GM19035 (cell line): ENCODE measurements at regions not wholly inside any gene's neighbourhood (a gene's known extent, or its start where the extent isn't known, plus 50 kb on each side); places are given as distances from the start of the nearest gene placed in this dataset.
"Not testable (repeated sequence)": the region's sequence is repeated elsewhere in the genome, so short reads cannot be mapped to it uniquely, and the experiment has no call there.

Source experiments
- ATAC-seq: cut with Tn5 transposase; IDR thresholded peaks from one replicate; pipeline ENCODE4 v1.9.1; 2021; ENCODE audit not compliant: unreplicated experiment

- ATAC-seq: no peak
Observed at GRCh38 chr3:23112491-23112890, 90.6 kb upstream of the UBE2E2 start.

DNA sequence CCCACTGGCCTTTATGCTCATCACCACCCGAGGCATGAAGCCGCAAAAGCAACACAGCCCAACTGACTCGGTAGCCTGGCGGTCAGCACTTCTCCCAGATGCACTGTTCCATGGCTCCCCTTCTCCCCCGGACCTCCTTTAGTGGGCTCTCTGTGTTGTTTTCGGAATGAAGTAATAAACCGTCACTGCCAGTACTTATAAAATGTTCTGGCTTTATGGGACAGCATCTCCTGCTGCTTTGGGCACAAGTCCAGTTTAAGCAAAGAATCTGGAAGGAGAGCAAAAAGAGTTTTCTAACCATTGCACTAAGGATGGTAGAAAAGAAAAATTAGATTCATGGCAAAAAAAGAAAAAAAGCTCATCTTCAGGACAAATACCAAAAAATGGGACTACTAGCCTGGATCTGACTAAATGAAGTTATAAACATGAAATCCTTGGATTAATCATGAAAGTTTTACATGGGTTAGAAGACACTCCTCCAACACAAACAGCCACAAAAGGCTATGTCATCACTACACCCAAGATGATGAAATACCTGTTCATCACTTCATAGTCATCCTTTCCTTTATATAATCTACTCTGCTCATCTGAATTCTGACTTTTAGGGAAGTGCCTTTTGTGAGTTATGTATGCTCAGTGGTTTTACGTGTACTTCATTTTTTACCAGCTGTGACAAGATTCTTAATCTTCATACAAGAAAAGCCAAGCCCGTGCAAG lies 89.5 kb upstream of the UBE2E2 start:
- ATAC-seq: no peak

- ATAC-seq: no peak
Observed at GRCh38 chr3:23114432-23114831, 88.7 kb upstream of the UBE2E2 start.

GRCh38 chr3:23115171-23115877 lies 87.8 kb upstream of the UBE2E2 start:
- ATAC-seq: no peak

DNA sequence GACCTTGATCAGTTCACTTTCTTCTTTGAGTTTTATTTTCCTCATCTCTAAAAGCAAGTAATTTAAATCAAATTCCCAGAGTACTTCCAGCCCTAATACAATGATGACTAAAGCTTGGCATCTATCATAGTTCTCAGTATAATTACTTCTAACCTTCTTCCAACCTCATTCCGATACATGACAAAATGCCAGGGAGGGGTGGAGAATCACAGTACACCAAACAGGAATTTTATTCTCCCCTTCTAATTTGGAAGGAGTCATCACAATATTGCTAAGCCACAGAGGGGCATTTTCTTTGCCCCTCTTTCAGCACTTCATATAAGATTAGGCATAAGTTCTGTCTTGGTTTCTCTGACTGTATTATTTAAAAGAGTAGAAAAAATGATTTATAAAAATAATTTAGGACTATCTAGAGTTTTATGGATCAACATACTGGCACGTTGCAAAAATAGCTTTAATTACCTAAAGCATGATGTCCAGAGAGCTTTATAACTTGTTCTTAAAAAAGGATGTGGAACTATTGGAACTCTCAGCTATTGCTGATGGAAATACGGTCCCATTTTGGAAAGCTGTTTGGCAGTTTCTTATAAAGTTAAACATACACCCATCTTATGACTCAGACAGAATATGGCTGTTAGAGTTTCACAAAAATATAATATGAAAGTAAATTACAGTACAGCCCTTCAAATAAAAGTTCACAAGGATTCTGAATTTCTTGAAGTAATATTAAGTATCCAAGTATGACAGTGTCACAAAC lies 86.9 kb upstream of the UBE2E2 start:
- ATAC-seq: no peak

- ATAC-seq: no peak
Observed at GRCh38 chr3:23117856-23118255, 85.3 kb upstream of the UBE2E2 start.

DNA sequence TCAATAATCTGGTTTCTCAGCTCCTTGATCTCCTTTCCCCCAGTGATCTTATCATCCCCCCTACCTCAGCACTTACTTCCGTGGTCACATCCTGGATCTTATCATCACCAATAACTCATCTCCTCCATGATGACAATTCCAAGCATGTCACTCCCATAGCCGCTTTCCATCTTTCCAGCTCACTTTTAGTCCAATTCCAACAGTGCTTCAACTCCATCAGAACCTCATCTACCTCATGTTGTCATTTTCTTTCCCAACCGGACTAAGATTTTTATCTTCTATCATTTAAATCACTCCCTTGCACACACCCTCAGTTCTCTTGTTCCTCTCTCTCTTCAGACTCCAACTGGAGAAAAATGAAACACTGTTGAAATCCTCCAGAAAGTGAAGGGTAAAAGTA lies 75.9 kb upstream of the UBE2E2 start:
- no peak for ATAC-seq

- ATAC-seq: no peak
Observed at GRCh38 chr3:23128655-23129054, 74.5 kb upstream of the UBE2E2 start.

DNA sequence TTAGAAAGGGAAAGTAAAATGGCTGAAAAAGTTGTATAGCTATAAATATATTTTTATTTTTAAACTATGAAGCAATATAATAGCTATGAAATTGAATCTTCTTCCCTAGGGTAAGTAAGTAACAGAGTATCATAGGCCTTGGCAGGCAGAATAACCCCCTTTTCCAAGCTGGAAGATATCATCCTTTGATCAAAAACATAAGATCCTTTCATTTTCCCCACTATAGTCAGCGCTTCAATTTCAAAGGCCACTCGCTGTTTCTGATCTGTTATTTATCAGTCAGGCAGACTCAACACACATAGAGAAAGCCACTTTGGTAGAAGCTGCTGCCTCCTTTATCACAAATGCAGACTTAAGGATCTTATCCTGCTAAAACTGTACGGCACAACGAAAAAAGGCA lies 74.0 kb upstream of the UBE2E2 start:
- ATAC-seq: no peak

GRCh38 chr3:23129817-23130216 lies 73.3 kb upstream of the UBE2E2 start:
- ATAC-seq: no peak

DNA sequence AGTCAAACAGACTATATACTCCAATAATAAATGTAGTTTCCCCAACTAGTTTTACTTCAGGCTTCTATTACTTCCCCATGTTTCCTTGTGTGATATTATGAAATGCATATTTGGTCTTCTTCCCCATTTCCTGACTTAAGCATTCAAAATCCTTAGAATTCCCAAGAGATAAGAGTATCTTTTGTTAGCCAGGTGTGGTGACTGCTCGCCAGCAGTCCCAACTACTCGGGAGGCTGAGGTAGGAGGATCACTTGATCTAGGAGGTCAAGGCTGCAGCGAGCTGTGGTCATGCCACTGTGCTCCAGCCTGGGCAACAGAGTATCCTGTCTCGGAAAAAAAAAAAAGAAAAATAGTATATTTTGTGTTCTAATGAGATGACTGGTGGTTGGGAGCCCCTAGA lies 72.7 kb upstream of the UBE2E2 start:
- ATAC-seq: no peak

DNA sequence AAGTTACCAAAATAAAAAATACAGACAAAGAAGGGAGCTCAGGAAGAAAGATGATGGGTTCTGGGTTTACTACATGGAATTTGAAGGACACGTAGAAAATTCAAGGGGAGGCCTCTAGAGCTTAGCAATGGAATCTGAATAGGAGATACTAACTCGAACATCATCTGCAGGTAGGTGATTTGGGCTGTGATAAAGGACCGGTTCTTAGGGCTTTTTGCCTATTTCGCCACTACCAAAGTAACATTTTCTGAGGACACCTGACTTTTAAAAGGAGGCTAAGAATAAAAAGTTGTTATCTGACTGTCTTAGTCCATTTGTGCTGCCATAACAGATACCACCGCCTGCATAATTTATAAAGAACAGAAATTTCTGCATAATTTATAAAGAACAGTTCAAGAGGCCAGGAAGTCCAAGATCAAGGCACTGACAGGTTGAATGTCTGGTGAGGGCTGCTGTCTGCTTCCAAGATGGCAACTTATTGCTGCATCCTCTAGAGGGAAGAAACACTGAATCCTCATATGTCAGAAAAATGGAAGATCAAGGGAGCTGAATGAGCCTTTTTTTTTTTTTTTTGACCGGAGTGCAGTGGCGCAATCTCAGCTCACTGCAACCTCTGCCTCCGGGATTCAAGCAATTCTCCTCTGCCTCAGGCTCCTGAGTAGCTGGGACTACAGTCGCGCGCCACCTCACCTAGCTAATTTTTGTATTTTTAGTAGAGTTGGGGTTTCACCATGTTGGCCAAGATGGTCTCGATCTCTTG lies 67.9 kb upstream of the UBE2E2 start:
- no peak for ATAC-seq

GRCh38 chr3:23136054-23136453 lies 67.1 kb upstream of the UBE2E2 start:
- ATAC-seq: no peak

DNA sequence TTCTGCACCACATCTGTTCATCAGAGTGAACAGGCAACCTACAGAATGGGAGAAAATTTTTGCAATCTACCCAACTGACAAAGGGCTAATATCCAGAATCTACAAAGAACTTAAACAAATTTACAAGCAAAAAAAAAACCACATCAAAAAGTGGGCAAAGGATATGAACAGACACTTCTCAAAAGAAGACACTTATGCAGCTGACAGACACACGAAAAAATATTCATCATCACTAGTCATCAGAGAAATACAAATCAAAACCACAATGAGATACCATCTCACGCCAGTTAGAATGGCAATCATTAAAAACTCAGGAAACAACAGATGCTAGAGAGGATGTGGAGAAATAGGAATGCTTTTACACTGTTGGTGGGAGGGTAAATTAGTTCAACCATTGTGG lies 59.1 kb upstream of the UBE2E2 start:
- not testable (repeated sequence) for ATAC-seq

DNA sequence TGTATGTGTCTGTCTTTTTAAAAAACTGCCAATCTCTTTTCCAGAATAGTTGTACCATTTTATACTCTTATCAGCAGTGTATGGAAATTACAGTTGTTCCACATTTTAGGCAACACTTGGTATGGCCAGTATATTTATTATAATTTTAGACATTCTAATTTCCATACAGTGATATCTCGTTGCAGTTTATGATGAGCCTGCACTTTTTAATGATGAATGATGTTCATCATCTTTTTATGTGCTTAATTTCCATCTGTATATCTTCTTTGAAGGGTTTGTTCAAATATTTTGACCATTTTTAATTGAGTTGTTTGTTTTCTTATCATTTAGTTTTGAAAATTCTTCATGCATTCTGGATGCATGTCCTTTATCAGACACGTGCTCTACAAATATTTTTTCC lies 57.0 kb upstream of the UBE2E2 start:
- no peak for ATAC-seq

DNA sequence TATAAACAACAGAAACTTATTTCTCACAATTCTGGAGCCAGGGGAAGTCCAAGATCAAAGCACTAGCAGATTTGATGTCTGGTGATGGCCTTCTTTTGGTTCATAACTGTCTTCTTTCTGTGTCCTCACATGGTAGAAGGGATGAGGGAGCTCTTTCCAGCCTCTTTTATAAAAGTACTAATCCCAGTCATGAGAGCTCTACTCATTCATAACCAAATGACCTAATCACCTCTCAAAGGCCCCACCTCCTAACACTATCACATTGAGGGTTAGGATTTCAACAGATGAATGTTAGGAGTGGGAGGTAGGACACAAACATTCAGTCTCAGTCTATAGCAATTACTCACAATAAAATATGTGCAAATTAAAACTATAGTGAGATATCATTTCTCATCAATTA lies 50.1 kb upstream of the UBE2E2 start:
- ATAC-seq: no peak
